ENCODE measurements at regions not wholly inside any gene's neighbourhood (a gene's known extent, or its start where the extent isn't known, plus 50 kb on each side); places are given as distances from the start of the nearest gene placed in this dataset.

DNA sequence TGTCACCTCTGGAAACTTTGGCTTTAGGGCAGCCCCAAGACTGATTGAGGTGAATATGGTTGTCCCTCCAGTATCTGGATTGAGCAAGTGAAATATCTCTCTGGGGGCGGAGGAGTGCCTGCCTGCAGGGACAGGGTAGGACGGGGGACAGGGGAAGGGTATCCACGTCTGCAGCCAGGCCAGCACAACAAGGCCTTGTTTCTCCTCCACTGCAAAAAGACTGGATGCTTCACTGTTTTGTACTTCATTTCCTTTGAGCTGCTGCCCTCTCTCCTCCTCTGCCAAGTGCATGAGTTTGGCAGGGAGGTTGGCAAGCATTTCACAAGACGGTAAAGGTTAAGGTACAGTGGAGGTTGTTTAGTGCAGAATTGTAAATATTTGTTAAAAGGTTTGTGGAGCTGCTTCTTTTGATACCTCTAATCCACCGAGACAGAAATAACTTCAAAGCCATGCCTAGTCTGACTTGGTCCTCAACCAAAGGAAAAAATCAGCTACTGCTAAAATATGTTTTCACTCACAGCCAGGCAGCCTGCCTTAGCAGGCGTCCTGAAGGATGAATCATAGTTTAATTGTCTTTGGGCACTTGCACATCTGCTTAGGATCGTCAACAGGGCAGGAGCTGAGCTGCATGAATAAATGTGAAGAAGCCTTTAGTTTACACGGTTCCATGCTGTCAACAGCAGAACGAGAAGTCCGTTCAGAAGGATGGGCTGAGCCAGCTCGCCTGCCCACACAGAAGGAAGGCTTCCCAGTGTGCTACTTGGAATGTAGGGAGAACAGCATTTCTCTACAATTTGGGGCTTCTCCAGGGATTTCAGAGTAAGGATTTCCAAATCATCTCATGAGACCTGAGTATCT, 269.7 kb downstream of the TTC6 start:
- TF ChIP-seq, protein P1, sequence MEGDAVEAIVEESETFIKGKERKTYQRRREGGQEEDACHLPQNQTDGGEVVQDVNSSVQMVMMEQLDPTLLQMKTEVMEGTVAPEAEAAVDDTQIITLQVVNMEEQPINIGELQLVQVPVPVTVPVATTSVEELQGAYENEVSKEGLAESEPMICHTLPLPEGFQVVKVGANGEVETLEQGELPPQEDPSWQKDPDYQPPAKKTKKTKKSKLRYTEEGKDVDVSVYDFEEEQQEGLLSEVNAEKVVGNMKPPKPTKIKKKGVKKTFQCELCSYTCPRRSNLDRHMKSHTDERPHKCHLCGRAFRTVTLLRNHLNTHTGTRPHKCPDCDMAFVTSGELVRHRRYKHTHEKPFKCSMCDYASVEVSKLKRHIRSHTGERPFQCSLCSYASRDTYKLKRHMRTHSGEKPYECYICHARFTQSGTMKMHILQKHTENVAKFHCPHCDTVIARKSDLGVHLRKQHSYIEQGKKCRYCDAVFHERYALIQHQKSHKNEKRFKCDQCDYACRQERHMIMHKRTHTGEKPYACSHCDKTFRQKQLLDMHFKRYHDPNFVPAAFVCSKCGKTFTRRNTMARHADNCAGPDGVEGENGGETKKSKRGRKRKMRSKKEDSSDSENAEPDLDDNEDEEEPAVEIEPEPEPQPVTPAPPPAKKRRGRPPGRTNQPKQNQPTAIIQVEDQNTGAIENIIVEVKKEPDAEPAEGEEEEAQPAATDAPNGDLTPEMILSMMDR (conservative IDR thresholded peaks at IDR 0.05; ENCODE audit: low read length), result no peak
- TF ChIP-seq EZH2phosphoT487 (IDR thresholded peaks at IDR 0.05; ENCODE audit: borderline replicate concordance, low read depth, low read length), result no peak
